Lower lobe of right lung (tissue), 2 donors: ENCODE measurements at regions not wholly inside any gene's neighbourhood (a gene's known extent, or its start where the extent isn't known, plus 50 kb on each side); places are given as distances from the start of the nearest gene placed in this dataset.

Experiments
- ATAC-seq, 2 donors: fragments of 200-7000 bp; cut with Tn5 transposase; one replicate each; pipeline ENCODE4 v1.9.1; 2020 to 2022; ENCODE audit warnings: mild to moderate bottlenecking in 2 of 2, moderate library complexity in 2 of 2
- DNase-seq: peaks from one replicate; pipeline ENCODE4 v3.0.0-alpha.2; 2020
- H3K27ac ChIP-seq: fragments of 200-600 bp; one replicate; pipeline ENCODE4 v1.8.0; 2022
- H3K27me3 ChIP-seq: fragments of 200-600 bp; one replicate; pipeline ENCODE4 v1.8.0; 2022; ENCODE audit warnings: low read depth
- H3K36me3 ChIP-seq: fragments of 200-600 bp; one replicate; pipeline ENCODE4 v1.8.0; 2022; ENCODE audit warnings: mild to moderate bottlenecking
- H3K4me1 ChIP-seq: fragments of 200-600 bp; one replicate; pipeline ENCODE4 v1.8.0; 2022
- H3K4me3 ChIP-seq: fragments of 200-600 bp; one replicate; pipeline ENCODE4 v1.8.0; 2022; ENCODE audit warnings: mild to moderate bottlenecking
- H3K9me3 ChIP-seq: fragments of 200-600 bp; one replicate; pipeline ENCODE4 v1.8.0; 2022
- CTCF ChIP-seq: fragments of 200-600 bp; IDR thresholded peaks from one replicate; pipeline ENCODE4 v1.8.0; 2022; ENCODE audit warnings: antibody characterized with exemption, mild to moderate bottlenecking
- intact Hi-C: fragments of 100-400 bp; cut with DNase I; formaldehyde crosslinking; loops from one replicate; pipeline ENCODE4 v1.11.0; 2022
- donor health status: DM: no; HTN: yes; CAD: no; lungs with severe emphysema.

GRCh38 chr20:48340883-48341281, 486.9 kb downstream of the PREX1 start:
- Histone ChIP-seq H3K4me1 (no peaks in the 10 kb centered on the region), H3K36me3 (no peaks in the 10 kb centered on the region), H3K9me3 (no peaks in the 10 kb centered on the region), H3K27ac (no peak overlapping the region), H3K4me3 (no peak overlapping the region), H3K27me3 (peaks cover 16% of the 10 kb centered on the region)
- no peak for TF ChIP-seq CTCF
- intact Hi-C loops: no loop called here
- ATAC-seq (no peak), DNase-seq (no peak)

- DNase-seq (no peak), ATAC-seq (no peak)
- Histone ChIP-seq H3K4me3 (no peak overlapping the region), H3K36me3 (no peaks in the 10 kb centered on the region), H3K9me3 (no peaks in the 10 kb centered on the region), H3K27me3 (peaks cover 16% of the 10 kb centered on the region), H3K27ac (no peak overlapping the region), H3K4me1 (no peaks in the 10 kb centered on the region)
- TF ChIP-seq CTCF: no peak
- intact Hi-C loops: no loop called here
Observed at GRCh38 chr20:48339986-48340882, 487.6 kb downstream of the PREX1 start.

GRCh38 chr20:48339190-48339985, 488.4 kb downstream of the PREX1 start:
- intact Hi-C loops: no loop called here
- no peaks in the 10 kb centered on the region for H3K36me3 ChIP-seq
- H3K27me3 ChIP-seq: peaks cover 16% of the 10 kb centered on the region
- H3K27ac ChIP-seq: no peak overlapping the region
- no peaks in the 10 kb centered on the region for H3K9me3 ChIP-seq
- TF ChIP-seq CTCF: no peak
- ATAC-seq: no peak
- no peak for DNase-seq
- no peaks in the 10 kb centered on the region for H3K4me1 ChIP-seq
- no peak overlapping the region for H3K4me3 ChIP-seq

GRCh38 chr20:48338717-48339116, 489.1 kb downstream of the PREX1 start:
- H3K27me3 ChIP-seq: peaks cover 16% of the 10 kb centered on the region
- H3K4me3 ChIP-seq: no peak overlapping the region
- TF ChIP-seq CTCF: no peak
- no peaks in the 10 kb centered on the region for H3K4me1 ChIP-seq
- H3K27ac ChIP-seq: no peak overlapping the region
- H3K9me3 ChIP-seq: no peaks in the 10 kb centered on the region
- intact Hi-C loops: no loop called here
- DNase-seq (no peak), ATAC-seq (no peak)
- no peaks in the 10 kb centered on the region for H3K36me3 ChIP-seq

- Histone ChIP-seq H3K27me3 (peaks cover 13% of the 10 kb centered on the region), H3K9me3 (no peaks in the 10 kb centered on the region), H3K36me3 (no peaks in the 10 kb centered on the region), H3K4me3 (no peak overlapping the region), H3K4me1 (no peaks in the 10 kb centered on the region), H3K27ac (no peak overlapping the region)
- DNase-seq: no peak
- intact Hi-C loops: no loop called here
- no peak for TF ChIP-seq CTCF
- ATAC-seq: no peak
Observed at GRCh38 chr20:48336597-48336996, 491.2 kb downstream of the PREX1 start.
